ENCODE measurements at regions not wholly inside any gene's neighbourhood (a gene's known extent, or its start where the extent isn't known, plus 50 kb on each side); places are given as distances from the start of the nearest gene placed in this dataset.

DNA sequence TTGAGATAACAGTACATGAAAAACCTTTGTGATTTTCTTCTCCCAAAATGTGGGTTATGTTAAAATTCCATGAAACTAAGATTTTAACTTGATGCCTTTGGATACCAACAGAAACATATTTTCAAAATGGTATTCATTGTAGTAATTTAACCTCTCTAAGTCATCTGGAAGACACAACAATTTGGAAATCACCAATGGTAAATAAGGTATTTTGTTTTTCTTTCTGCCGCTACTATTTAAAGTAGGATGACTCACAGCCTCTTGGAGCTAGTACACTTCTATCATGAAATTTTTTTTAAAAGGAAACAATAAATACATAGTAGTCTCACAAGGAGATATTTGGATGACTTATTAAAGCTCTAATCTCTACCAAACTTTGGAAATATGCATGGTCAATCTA, 291.6 kb upstream of the VEPH1 start:
- no peak for DNase-seq

DNA sequence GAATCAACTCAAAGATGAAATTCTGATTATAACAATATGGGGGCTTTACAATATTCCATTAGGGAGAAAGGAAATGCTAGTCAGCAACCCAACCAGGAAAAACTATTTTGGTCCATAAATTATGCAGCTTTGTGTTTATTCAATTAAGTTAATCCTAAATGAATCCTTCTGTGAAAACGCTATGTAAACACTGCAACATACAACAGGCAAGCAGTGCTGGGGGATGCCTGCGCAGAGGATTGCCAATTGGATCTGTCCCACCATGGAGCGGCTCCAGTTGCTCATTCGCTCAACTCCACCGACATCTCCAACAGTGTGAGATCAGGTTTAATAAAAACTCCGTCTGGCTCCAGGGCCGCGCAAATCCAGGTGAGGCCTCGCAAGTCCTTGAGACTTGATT, 290.5 kb upstream of the VEPH1 start:
- DNase-seq = no peak

DNA sequence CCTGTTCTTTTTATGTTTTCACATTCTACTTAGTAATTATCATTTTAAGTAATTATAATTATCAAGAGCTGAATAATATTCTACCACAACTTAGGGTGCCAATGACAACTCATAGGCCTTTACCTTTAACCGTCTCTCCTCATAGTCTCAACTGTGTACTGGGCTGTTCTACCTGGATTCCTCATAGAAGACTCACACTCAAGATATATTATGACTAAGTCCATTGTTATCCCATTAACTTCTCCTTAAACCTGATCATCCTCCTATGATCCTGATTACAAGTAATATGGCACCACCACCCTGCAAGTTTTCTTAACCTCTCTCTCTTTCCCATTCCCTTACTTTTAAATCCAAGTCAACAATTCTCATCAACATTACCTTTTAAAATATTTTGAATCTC, 285.9 kb upstream of the VEPH1 start:
- no peak for DNase-seq

DNA sequence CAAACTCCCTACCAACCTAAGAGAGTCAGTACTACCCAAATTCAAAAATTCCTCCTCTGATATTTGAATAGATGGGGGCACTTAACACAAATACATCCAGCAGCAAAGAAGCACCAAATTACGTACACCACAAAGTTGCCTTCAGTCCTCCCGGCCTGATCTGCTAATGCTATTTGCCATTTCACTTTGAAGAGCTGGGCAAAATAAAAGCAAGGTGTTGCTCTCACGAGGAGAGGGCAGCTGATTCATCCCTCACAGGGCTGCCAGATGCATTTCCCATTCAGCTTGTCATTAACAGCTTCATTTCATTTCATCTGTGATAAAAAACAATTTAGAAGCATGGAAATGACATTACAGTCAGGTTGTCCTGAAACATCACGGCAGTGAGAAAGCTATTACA, 283.4 kb upstream of the VEPH1 start:
- DNase-seq = no peak

DNA sequence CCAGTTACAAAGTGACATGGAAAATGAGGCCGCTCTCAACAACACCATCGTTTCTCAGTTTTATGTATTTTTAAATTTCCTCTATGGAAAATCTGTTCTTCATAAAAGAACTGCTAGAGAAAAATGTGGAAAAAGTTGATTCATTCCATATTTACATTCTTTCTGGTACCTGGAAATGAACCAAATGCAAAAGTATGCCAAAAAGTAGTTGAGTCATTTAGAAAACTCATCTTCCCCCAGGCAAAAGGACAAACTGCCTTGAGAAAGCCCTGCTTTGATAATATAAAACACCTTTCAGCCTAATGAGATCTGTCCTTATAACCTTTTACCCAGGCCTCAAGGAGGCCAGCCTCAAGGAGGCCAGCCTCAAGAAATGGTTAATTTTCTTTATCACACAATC, 283.0 kb upstream of the VEPH1 start:
- no peak for DNase-seq

DNA sequence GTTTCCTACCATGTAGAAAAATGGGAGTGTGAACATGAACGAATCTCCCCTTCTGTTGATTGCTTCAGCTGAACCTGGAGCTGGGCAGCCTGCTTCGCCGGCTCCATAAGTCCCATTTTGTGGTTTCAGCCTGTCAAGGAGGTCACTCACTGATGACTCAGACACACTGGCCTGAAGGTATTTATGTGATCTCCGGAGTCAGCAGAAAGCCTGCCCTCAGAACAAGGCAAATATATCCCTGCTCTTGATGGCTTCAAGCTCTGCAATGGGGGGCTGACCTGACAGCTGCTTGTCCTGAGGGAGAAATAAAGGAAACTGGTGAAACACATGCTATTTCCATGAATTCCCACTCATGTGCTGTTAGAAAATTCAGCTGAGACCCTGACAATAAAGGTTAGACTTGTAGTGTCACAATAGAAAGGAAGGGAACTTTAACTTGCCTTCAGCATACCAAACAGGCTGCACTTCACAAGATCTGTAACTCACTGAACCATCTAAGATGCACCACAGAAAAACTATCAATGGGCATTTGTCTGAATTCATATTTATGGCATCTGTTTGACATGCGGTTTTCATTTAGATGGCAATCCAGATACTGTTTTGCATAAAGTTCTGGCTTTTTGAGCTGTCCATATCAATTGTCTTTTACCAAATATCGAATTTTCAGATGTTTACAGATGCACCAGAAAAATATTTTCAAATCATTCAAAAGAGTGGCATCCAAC, 282.0 kb upstream of the VEPH1 start:
- no peak for DNase-seq

DNA sequence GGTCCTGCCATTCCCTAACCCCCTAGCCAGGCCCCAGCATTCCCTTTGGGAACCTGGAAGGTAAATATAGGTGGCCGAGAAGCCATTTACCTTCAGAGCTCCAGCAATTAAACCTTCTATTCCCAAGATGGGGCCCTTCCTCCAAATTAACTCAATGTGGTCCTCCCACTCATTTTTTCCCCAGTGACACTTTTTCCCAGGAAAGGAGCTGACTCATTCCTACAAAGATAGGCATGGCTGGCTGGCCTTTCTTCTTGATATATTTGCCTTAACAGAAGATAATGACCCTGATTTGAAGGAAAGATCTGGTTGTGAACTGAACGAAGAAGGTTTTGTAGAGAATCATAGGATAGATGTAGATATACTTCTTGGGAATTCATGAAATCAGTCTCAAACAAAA, 279.0 kb upstream of the VEPH1 start:
- no peak for DNase-seq

DNA sequence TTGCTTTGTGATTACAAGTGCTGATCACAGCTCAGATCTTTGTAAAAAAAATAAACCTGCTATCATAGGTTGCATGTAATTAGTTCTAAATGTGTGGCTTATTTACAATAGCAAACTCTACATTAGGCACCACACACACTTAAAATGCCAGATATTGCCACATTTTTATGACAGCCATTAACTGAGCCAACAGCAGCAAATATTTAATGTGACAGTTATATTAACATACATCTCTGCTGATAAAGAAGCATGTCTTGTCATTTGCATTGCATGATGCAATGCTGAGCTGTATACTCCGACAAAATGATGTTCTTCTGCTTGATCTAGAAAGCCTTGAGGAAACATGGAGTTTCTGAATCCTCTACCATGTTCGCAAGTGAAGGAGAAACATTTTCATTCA, 273.6 kb upstream of the VEPH1 start:
- no peak for DNase-seq

DNA sequence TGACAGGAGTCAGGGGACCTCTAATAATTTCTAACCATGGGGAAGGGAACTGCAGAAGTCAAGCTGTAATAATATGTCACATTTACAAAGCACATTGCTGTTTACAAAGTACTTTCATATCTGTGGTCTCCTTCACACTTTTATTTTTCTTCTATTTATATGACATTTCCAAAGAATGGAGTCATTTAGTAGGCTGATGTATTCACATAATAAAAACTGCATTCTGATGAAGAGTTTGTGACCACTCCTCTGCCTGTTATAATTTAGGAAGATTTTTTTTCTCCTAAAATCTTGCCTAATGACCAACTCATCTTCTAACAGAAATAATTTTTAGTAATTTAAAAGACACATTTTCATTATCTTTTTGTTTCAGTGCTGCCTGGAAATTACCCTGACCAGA, 272.2 kb upstream of the VEPH1 start:
- DNase-seq = no peak

DNA sequence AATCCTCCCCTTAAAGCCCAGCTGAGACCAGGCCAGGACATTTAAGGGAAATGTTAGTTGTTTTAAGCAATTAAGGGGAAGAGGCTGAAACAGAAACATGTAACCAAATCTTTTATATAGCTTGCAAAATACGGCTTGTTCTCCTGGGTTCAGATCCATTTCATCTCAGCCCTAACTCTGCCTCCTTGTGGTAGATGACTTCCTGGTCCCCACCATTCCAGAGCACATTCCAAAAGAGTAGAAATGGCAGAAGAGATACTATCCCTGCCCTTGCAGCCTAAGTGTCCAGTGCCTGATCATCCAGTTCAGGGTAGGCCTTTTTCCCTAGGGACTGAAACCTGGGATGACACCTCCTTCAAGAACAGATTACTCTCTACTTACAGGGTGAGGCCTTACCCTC, 266.2 kb upstream of the VEPH1 start:
- DNase-seq = no peak

DNA sequence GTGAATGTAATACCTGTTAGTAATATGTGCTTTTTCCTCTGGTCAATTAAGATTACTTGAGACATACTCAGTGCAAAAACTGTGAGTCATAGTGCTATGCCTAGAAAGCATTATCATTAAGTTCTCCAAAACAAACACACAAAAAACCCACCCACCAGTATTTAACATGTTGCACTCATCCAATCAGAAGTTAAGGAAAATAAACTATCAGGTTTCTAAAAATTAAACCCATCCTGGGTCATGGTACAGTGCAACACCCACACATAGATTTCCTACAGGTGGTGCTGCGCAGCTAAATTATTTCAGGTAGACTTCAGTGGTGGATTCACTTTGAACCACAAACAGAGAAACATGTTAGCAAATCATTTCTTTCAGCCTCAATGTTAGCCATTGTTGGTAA, 264.4 kb upstream of the VEPH1 start:
- no peak for DNase-seq

DNA sequence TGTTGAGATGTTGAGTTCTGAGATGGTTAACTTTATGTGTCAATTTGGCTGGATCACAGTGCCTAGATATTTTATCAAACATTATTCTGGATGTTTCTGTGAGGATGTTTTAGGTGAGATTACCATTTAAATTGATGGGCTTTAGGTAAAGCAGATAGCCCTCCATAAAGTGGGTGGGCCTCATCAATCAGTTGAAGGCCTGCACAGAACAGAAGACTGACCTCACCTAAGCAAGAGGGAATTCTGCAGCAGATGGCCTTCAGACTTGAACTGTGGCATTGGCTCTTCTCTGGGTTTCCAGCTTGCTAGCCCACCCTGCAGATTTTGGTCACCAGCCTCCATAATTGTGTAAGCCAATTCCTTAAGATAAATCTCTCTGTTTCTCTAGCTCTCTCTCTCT, 260.4 kb upstream of the VEPH1 start:
- no peak for DNase-seq

DNA sequence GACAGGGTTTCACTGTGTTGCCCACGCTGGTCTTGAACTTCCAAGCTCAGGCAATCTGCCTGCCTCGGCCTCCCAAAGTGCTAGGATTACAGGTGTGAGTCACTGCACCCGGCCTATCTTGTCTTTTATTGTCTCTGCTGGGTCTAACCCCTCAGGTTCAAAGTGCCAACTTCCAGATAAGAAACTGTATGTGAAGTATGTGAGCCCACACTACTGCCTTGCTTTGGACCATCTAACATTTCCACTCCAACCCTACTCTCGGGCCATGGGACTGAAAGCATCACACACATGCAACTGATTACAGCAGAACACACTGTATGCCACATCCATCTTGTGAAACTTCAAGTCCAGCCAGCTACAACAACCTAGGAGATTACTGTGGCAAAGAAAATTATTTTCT, 256.1 kb upstream of the VEPH1 start:
- DNase-seq = no peak

DNA sequence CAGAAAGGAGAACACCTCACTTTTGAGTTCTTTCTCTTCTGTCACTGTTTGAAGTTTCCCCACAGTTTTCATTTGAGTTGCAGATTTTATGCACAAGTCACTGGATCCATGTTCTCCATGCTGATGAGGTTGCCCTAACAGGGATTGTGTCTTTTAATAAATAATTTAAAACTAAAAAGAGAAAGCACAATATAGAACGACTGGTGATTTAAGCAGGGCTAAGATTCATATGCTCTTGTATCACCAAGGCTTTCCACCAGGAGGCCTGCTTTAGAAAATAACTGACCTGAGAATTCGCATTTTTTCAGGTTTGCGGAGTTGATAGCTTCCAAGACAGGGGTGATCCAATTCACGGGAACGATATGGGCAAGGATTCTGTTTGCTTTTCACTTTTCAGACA, 252.0 kb upstream of the VEPH1 start:
- DNase-seq = no peak

DNA sequence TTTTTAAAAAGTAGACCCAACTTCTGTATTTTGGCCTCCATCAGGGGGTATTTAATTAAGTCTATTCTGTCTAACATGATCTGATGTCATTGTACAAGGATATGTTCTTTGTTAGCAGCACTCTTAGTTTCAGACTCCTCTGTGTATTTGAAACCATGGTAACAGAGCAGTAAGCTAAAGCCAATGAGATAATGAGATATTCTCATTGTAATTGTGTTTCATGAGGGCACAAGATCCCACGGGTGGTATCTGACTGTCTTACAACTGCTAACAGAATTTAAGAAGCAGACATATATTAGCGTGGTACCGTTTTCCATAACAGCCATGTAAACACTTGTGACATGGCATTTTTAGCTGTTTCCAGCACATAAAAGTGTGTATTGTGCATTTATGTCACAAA, 251.2 kb upstream of the VEPH1 start:
- DNase-seq = no peak

DNA sequence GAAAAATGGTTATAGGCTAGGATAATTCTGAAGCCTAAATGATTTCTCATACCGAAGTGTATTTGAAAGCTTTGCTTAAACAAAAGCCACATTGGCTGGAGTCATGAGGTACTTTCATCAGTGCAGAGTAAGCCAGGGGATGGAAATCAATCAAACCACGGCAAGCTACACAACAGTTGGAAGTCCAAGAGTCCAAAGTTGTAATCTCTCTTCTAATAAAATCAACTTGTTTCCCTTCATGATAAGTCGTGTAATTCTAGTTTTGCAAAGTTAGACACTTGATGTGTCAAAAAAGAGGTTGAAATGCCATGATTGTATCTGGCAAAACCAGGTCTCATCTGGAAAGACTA, 250.5 kb upstream of the VEPH1 start:
- no peak for DNase-seq

DNA sequence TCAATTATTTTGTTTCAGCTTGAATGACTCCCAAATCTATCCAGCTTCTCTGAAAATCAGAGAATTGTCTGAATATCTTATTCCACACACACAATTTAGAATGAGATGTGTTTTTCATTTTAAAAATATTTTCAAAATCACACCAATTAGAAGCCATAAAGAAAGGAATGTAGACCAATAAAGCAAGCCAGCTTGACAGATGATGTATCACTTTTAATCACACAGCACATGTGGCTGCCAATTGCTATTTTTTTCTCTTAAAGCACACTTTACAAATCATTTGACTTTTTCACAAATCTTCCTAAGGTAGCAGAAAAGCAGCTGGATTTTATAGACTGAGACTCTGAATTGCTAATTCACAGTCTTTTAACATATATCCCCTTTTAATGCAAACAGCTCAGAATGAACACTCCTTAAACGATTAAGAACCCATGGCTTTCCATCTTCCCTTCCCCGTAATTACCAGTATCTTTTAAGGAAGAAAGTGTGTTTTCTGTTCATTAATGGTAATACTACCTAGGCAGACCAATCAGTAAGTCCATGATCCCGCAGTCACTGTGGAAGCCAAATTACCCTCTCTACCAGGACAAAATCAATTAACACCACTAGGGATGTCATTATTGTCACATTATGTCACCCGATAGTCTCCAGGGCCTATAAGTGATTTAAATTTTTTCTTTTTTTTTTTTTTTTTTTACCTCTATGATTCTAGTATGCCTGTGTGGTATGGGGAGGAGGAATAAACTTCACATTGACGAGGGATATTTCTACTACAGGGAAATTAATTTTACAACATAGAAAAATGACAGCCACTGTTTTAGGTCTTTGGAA, 250.0 kb upstream of the VEPH1 start:
- DNase-seq = no peak

DNA sequence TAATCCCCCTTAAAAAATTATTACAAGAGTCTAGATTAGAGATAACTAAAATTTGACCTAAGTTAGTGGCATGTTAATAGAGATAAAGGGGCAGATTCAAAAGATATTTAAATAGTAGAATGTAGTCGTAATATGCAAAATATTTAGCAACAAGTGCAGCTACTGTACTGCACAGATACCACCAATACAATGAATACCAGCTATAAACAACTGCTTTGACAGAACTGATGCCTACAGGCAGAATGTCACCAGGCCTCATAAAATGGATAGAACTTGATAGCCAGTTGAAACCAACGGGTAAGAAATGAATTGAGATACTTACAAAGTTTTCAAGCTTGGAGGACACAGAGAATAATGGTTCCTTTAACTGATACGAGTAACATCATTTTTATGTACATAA, 249.3 kb upstream of the VEPH1 start:
- no peak for DNase-seq

DNA sequence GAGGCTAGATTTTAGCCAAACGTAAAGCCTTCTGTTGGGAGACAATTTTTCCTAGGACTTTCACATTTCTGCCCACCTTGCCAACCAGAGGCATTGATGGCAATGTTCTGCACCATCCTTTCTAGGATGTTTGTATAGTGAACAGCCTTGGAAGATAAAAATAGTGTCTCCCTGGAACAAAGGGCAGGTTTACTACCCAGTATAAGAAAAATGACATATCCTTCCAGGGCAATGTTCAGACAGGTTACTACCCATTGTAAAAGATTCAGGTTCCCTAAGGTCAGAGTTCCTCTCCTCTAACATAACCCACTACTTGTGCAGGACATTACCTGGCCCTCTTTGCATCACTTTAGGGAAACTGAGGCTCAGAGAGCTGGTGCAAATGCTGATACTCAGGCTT, 248.2 kb upstream of the VEPH1 start:
- DNase-seq = no peak

DNA sequence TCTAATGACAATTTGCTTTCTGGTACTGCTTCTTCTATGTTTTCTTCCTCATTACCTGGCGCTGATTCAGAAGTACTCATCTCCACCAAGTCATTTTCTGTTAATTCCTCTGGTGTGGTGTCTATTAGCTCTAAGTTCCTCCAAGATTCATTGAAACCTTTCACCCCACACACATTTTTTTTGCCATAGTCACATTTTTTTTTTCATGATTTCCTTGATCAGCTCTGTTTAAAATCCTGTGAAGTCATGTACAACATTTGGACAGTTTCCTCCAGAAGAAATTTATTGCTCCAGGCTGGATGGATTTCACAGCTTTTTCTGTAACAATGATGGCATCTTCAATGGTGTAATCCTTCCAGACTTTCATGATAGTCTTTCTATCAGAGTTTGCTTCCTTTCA, 243.2 kb upstream of the VEPH1 start:
- no peak for DNase-seq

DNA sequence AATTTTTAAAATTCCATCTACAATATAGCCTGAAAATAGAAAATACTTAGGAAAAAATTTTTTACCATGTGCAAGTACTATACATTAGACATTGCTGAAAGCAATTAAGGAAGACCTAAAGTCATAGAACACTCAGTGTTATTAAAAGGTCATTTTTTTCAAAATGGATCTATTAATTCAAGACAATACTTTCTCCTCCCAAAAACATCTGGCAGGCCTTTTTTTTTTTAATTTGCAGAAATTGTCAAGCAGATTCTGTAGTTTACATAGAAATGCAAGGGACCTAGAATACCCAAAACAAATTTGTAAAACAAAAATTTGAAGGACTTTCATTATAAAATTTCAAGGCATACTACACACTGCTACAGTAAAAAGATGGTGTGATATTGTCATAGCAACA, 238.4 kb upstream of the VEPH1 start:
- no peak for DNase-seq

DNA sequence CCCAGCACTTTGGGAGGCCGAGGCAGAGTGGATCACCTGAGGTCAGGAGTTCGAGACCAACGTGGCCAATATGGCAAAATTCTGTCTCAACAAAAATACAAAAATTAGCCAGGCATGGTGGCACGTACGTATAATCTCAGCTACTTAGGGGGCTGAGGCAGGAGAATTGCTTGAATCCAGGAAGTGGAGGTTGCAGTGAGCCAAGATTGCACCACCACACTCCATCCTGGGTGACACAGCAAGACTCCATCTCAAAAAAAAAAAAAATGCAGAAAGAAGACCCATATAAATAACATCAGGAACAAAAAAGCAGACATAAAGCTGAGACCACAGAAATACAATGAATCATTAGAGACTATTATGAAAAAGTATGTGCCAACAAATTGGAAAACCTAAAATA, 235.2 kb upstream of the VEPH1 start:
- no peak for DNase-seq

DNA sequence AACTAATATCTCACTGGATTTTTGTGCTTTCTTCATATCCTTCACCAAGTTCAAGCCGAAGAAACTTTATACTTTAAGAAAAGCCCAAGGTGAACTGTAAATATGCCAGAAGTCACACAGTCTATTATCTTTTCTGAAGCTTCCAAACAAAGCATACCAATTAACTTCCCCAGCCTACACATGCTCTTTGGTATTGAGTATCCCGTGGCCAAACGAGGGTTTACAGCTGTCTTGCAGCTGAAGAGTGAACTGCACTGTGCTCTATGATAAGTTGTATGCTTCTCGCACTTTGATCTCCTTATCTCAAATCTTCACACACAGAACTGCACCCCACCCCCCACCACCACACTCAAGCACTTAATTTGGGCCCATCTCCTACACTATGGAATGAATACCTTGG, 215.6 kb upstream of the VEPH1 start:
- no peak for DNase-seq

DNA sequence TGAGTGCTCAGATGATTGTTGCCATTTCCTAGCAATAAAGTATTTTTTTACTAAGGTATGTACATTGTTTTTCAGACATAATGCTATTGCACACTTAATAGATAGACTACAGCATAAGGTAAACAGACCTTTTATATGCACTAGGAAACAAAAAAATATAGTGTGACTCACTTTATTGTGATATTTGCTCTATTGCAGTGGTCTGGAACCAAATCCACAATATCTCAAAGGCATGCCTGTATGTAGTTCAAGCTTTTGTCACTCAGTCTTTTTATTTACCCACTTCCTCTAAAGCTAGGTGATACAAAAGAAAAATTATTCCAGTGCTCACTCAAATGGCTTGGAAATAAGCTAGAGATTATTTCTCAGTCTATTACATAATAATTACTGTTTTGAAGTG, 209.9 kb upstream of the VEPH1 start:
- no peak for DNase-seq

DNA sequence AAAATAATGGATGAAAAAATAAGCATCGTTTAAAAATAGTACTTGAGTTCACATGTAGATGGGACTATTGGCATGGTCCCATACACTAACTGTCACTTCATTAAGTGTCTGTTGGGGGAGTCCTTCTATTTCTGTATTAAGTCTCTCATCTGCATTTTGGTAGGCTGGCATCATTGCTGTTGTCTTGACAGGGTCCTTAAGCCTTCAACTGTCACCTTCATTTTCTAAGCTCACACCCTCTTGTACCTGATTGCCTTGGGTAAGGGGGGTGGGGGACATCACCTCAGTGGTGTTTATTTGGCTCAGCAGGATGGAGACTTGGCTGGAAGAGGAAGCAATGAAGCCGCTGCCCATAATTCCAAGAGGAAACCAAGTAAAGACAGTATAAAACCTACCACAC, 202.0 kb upstream of the VEPH1 start:
- DNase-seq = no peak

Measured in NCI-H2227 treated with DMSO at 0.1 percent for 48 hours (cell line).